HG03060 (cell line): ENCODE measurements at regions not wholly inside any gene's neighbourhood (a gene's known extent, or its start where the extent isn't known, plus 50 kb on each side); places are given as distances from the start of the nearest gene placed in this dataset.
"Not testable (repeated sequence)": the region's sequence is repeated elsewhere in the genome, so short reads cannot be mapped to it uniquely, and the experiment has no call there.

ENCODE experiments used
- ATAC-seq: cut with Tn5 transposase; IDR thresholded peaks from one replicate; pipeline ENCODE4 v1.9.1; 2021; ENCODE audit warnings: low read depth, moderate number of reproducible peaks; ENCODE audit not compliant: unreplicated experiment

- ATAC-seq: no peak
Measured at GRCh38 chr11:98657711-98658110, 363.0 kb upstream of the CNTN5 start.

DNA sequence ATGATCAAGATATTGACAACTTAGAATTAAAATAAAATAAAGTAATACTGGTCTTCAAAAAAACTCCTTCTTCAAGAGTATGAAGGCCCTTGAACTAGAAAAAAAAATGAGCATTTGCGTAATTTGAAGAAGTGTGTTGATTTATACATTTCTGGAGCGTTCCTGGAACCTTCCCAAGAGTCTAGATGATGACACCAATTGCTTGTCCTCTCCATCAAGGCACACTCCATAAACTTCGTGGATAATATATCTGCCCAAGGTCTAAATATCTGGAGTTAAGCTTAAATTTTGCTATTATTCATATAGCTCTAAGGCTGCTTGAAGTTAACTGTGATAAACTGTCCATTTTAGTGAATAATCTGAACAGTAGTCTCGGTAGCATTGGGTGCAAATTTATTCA, 361.3 kb upstream of the CNTN5 start:
- no peak for ATAC-seq

- ATAC-seq: no peak
Measured at GRCh38 chr11:98674390-98674789, 346.4 kb upstream of the CNTN5 start.

- no peak for ATAC-seq
Measured at GRCh38 chr11:98679673-98680072, 341.1 kb upstream of the CNTN5 start.

DNA sequence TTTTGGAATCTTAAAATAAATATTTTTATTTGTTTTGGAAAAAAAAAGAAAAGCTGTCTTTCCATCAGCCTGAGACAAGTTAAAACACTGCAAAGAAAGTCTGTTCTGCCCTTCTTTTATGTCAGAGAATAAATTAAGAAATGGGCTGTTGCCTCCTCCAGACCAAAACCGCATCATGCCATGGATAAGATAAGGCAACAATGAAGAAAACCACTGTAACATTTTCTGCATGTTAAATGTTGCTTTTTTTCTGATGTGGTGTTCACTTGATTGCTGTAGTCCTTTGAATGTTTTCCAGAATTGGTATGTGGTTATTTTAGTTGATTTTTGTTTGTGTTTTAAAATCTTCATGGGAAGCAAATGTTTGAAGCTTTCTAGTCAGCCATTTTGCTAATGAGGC, 319.2 kb upstream of the CNTN5 start:
- no peak for ATAC-seq

DNA sequence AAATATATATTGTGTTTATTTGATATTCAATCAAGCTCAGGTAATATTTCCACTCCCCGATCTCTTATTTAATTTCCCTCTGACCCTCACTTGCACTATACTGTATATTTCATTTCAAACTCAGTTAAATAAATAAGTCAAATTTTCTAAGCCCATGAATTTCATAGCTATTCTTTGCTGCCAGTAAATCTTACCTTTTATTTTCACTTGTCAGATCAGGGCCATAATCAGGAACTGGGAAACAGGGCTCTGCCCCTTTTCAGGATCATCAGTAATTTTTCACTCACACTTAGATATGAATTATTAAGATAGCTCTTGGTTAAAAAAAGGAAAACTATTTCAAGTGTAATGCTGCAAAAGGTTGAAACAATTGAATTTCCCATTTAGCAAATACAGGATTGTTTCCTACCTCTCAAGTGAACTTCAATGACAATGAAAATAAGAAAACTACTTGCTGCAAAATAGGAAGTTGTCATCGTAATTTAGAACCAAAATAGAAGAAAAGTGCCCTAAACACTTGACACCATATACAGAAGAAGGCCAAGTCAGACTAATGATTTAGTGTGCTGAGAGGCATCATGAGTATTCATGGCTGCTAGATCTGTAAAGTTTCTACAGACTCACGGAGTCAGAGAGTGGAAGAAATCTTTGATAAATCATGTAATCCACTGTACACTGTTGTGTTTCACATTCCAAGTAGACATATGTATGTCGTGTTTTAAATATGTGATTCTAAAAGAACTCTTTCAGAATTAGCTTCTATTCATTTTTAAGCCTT, 316.8 kb upstream of the CNTN5 start:
- no peak for ATAC-seq

DNA sequence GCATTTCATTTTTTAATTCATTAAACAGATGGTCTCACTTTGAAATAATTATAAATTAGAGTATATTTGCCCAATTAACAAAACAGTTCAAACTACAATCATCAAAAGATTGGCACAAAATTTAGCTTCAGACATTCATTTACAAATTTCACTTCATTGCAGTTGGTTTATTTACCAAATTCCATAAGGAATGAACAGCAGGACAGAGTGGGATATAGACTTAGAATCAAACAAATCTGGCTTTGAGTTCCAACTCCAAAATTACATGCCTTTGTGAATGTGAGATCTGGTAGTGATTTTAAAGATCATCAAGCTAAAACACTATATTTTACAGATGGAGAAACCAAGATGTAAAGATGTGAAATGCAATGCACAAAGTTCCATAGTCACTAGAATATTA, 310.7 kb upstream of the CNTN5 start:
- ATAC-seq: no peak

- ATAC-seq: no peak
Measured at GRCh38 chr11:98710986-98711385, 309.8 kb upstream of the CNTN5 start.

DNA sequence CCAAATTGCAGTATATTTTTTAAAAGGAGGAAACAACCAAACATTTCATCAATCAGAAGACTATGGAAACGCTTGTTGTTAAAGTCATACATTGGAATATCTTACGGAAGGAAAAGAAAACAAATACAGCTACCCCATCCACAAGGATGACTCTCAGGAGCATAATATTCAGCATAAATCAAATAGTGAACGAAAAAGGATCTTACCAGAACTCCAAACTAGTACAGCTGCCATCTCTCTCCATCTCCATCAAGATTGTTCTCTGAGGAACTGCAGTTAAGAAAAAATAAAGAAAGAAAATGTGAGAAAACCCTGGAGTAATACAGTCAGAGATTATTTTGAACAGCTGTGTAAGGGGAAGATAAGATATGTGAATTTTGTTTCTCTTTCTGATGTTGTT, 299.8 kb upstream of the CNTN5 start:
- ATAC-seq: no peak

DNA sequence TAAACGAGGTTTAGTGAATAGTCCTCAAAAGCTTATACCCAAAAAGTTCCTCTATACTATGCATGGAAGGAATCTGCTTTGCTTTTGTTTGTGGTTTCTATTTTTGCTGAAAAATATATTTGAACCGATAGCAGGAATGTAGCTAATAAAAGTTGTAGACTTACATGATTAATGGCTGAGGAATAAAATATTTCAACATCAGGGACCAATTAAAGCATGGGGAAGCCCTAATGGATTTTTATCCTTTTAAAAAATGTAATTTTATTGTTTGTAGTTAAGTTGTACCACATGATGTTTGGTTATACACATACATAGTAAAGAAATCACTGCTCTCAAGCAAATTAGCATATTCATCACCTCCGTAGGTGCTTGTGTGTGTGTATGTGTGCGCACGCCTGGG, 295.3 kb upstream of the CNTN5 start:
- ATAC-seq: no peak

GRCh38 chr11:98728421-98728820, 292.3 kb upstream of the CNTN5 start:
- ATAC-seq: no peak

GRCh38 chr11:98729118-98729517, 291.6 kb upstream of the CNTN5 start:
- no peak for ATAC-seq

DNA sequence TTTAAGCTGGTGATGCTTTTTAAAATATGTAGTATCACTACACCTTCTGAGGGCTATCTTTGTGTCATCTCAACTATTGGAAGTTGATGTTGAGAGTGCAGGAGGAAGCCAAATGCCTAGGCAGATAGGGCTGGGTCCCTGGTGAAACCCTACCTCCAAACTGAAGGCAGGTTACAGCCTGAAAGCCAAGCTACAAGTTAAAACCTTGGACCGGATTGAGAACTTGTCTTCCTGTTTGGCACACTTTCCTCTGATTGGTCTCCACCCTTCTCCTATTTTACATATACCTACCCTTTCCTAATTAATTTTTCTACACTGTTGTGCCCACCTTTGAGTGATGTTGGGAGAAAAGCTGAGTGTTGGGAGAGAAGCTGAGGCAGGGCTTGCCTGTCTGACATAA, 287.8 kb upstream of the CNTN5 start:
- ATAC-seq: no peak

DNA sequence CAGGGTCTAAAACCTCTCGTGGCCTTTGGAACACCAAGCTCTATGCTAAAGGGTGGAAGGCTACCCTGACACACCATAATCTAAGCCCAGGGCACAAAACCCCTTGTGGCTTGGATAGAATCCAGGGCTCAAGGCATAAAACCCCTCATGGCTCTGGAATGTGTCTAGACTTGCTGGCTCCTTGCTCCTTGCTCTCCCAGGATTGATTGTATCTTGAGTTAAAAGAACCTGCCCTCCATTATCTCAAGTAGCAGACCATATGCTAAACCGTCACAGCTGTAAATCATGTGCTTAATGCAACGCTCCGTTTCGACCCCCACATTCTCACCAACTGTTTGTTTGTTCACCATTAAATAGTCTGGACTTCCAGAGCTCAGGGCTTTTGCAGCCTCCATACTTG, 287.4 kb upstream of the CNTN5 start:
- not testable (repeated sequence) for ATAC-seq

DNA sequence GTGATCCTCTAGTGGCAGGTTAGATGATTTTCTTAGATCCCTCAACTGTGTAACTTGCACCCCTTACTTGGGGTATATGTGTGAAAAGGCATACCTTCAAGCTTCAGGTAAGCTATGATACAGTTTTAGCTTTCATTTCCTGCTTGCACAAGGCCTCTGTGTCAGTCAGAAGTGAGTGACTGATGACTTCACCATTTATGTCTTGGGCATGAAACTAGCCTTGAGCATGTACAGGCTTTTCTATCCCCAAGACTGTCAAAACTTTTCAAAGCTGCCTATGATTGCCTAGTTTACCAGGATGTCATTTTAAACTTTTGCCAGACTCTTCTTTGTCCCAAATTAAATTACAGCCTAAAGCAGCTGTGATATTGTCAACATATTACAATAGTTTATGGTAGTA, 286.1 kb upstream of the CNTN5 start:
- no peak for ATAC-seq

GRCh38 chr11:98736833-98737232, 283.9 kb upstream of the CNTN5 start:
- ATAC-seq: no peak

DNA sequence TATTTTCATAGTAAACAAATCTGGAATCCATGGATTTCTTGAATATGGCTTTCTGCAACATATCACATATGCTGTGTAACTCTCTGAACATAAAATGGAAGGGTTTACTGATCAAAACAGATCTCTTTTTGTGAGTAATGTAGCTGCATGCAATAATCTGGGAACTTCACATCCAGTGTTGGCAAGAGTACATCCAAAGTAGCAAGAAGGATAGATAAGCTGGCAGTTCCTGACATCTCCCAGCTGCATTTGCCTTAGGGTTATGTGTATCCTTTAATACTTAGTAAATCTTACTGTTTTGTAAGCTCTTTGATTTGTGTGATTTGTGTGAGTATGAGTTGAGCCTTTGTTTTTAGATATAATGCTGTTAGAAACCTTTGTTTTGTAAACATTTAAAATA, 280.4 kb upstream of the CNTN5 start:
- no peak for ATAC-seq

GRCh38 chr11:98763446-98763845, 257.3 kb upstream of the CNTN5 start:
- not testable (repeated sequence) for ATAC-seq

- no peak for ATAC-seq
Measured at GRCh38 chr11:98766903-98767302, 253.8 kb upstream of the CNTN5 start.

DNA sequence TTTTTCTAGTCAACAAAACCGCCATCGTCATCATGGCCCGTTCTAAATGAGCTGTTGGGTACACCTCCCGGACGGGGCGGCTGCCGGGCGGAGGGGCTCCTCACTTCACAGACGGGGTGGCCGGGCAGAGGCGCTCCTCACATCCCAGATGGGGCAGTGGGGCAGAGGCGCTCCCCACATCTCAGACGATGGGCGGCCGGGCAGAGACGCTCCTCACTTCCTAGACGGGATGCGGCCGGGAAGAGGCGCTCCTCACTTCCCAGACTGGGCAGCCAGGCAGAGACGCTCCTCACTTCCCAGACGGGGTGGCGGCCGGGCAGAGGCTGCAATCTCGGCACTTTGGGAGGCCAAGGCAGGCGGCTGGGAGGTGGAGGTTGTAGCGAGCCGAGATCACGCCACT, 250.7 kb upstream of the CNTN5 start:
- ATAC-seq: not testable (repeated sequence)

DNA sequence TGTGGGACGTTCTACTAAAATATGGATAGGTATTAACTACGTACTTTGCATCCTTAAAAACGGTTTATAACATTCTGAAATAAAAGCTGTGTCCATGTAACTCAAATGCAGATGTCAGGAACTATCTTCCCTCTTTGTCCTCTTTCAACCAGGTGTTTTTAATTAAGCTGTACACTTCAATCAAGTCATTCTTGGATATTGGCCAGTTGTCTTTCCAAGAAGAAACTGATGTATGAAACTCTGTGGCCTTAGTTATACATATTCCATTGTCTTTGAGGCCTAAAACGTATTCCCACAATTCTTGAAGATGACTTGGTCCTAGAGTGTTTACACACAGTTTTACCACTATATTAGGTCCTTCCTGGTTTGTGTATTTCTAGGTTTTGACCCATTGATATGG, 249.0 kb upstream of the CNTN5 start:
- ATAC-seq: no peak

DNA sequence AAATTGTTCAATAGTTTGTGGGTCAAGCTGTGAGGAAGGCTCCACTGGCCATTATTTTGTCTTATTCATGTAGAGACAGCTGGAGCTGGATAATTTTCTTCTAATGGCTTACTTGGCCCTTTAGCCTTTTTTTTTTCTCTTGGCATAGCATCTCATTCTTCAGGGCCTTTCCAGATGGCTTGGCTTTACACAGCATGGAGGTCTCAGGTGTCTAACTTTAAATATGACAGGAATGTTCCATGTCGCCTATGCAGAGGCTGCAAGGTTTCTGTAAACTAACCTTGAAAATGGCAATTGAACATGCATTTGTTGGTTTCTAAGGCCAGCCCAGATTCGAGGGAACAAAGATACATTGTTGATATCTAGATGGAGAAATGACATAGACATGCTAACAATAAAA, 247.9 kb upstream of the CNTN5 start:
- ATAC-seq: no peak

GRCh38 chr11:98793276-98793675, 227.5 kb upstream of the CNTN5 start:
- no peak for ATAC-seq
